ENCODE measurements at regions not wholly inside any gene's neighbourhood (a gene's known extent, or its start where the extent isn't known, plus 50 kb on each side); places are given as distances from the start of the nearest gene placed in this dataset.
"Not testable (repeated sequence)": the region's sequence is repeated elsewhere in the genome, so short reads cannot be mapped to it uniquely, and the experiment has no call there.

GRCh38 chr5:157949520-157949919 lies 90.6 kb upstream of the CLINT1 start:
- H3K27ac ChIP-seq (ENCODE audit: low read depth, low read length, poor library complexity, severe bottlenecking), result no peak overlapping the region
- intact Hi-C loops (cut with micrococcal nuclease; ENCODE audit: unreplicated experiment), result loop anchor here (1.0 kb wide), 1 partner anchor 187 kb away; no protein-coding TSS in a partner anchor
- no peaks in the 10 kb centered on the region for H3K9me2 ChIP-seq (ENCODE audit: insufficient read depth, low read length)
- ChIA-PET POLR2A (interaction anchor here (0.5 to 2.8 kb wide), 11 partner anchors 12 to 199 kb away, joined by 3 to 15 read pairs (median 4); no protein-coding TSS in a partner anchor), CTCF (ENCODE audit: unreplicated experiment) (interaction anchor here (0.9 to 1.5 kb wide), 14 partner anchors 9 to 206 kb away, joined by 3 to 5 read pairs (median 4); no protein-coding TSS in a partner anchor)
- peak overlapping the region; percentile 97; the same call in 1 of the 2 replicates for H2AFZ ChIP-seq (ENCODE audit: low read length)
- TF ChIP-seq CTCF (conservative IDR thresholded peaks at IDR 0.05; ENCODE audit: low read length) (no peak), EZH2phosphoT487 (IDR thresholded peaks at IDR 0.05; ENCODE audit: borderline replicate concordance, low read depth, low read length) (no peak)
- H3K79me2 ChIP-seq (ENCODE audit: insufficient read depth, low read depth, low read length), result no peaks in the 10 kb centered on the region
- H3K9me3 ChIP-seq (ENCODE audit: low read length), result no peaks in the 10 kb centered on the region
- peak overlapping the region; percentile 47 for H3K4me2 ChIP-seq (ENCODE audit: low read length)
- no TSS peak for BruUV-seq (replicated peaks)
- H3K4me1 ChIP-seq (ENCODE audit: insufficient read depth, low read length, poor library complexity, severe bottlenecking), result peaks cover 19% of the 10 kb centered on the region
- no peak for DNase-seq (ENCODE audit: low spot score)
- H3K4me3 ChIP-seq (ENCODE audit: low read depth, low read length, poor library complexity, severe bottlenecking), result no peak overlapping the region
- H3K36me3 ChIP-seq (ENCODE audit: insufficient read depth, low read length), result no peaks in the 10 kb centered on the region
- no peaks in the 10 kb centered on the region for H4K20me1 ChIP-seq (ENCODE audit: insufficient read depth, low read length)

- H3K27ac ChIP-seq (ENCODE audit: low read depth, low read length, poor library complexity, severe bottlenecking), result no peak overlapping the region
- H3K4me1 ChIP-seq (ENCODE audit: insufficient read depth, low read length, poor library complexity, severe bottlenecking), result peaks cover 19% of the 10 kb centered on the region
- intact Hi-C loops (cut with micrococcal nuclease; ENCODE audit: unreplicated experiment), result loop anchor here (1.0 kb wide), 3 partner anchors 88 to 187 kb away; no protein-coding TSS in a partner anchor
- H3K79me2 ChIP-seq (ENCODE audit: insufficient read depth, low read depth, low read length), result no peaks in the 10 kb centered on the region
- H2AFZ ChIP-seq (ENCODE audit: low read length), result peak overlapping the region; percentile 97
- H3K36me3 ChIP-seq (ENCODE audit: insufficient read depth, low read length), result no peaks in the 10 kb centered on the region
- CTCF ChIA-PET (ENCODE audit: unreplicated experiment), result interaction anchor here (0.6 to 1.5 kb wide), 17 partner anchors 9 to 340 kb away, joined by 3 to 5 read pairs (median 3); no protein-coding TSS in a partner anchor
- POLR2A ChIA-PET, result interaction anchor here (0.6 to 2.8 kb wide), 16 partner anchors 11 to 198 kb away, joined by 3 to 15 read pairs (median 4); no protein-coding TSS in a partner anchor
- peak overlapping the region; percentile 17 for H3K4me3 ChIP-seq (ENCODE audit: low read depth, low read length, poor library complexity, severe bottlenecking)
- peak; percentile 93 for DNase-seq (ENCODE audit: low spot score)
- TF ChIP-seq CTCF (conservative IDR thresholded peaks at IDR 0.05; ENCODE audit: low read length), result peak; percentile 97
- TF ChIP-seq EZH2phosphoT487 (IDR thresholded peaks at IDR 0.05; ENCODE audit: borderline replicate concordance, low read depth, low read length), result no peak
- H3K9me2 ChIP-seq (ENCODE audit: insufficient read depth, low read length), result no peaks in the 10 kb centered on the region
- H3K9me3 ChIP-seq (ENCODE audit: low read length), result no peaks in the 10 kb centered on the region
- BruUV-seq (replicated peaks), result no TSS peak
- H4K20me1 ChIP-seq (ENCODE audit: insufficient read depth, low read length), result no peaks in the 10 kb centered on the region
- peak overlapping the region; percentile 47 for H3K4me2 ChIP-seq (ENCODE audit: low read length)
Measured at GRCh38 chr5:157948738-157949410, 89.9 kb upstream of the CLINT1 start.

- POLR2A ChIA-PET, result interaction anchor here (1.0 kb wide), 1 partner anchor 10 kb away, joined by 3 read pairs; no protein-coding TSS in a partner anchor
- H3K27ac ChIP-seq (ENCODE audit: low read depth, low read length, poor library complexity, severe bottlenecking), result no peak overlapping the region
- no peak overlapping the region for H2AFZ ChIP-seq (ENCODE audit: low read length)
- no peak for DNase-seq (ENCODE audit: low spot score)
- no peak for TF ChIP-seq EZH2phosphoT487 (IDR thresholded peaks at IDR 0.05; ENCODE audit: borderline replicate concordance, low read depth, low read length)
- no peak for TF ChIP-seq CTCF (conservative IDR thresholded peaks at IDR 0.05; ENCODE audit: low read length)
- CTCF ChIA-PET (ENCODE audit: unreplicated experiment), result interaction anchor here (1.0 kb wide), 1 partner anchor 129 kb away, joined by 3 read pairs; no protein-coding TSS in a partner anchor
- H3K36me3 ChIP-seq (ENCODE audit: insufficient read depth, low read length), result no peaks in the 10 kb centered on the region
- no peaks in the 10 kb centered on the region for H3K79me2 ChIP-seq (ENCODE audit: insufficient read depth, low read depth, low read length)
- H4K20me1 ChIP-seq (ENCODE audit: insufficient read depth, low read length), result no peaks in the 10 kb centered on the region
- H3K4me2 ChIP-seq (ENCODE audit: low read length), result no peak overlapping the region
- H3K9me3 ChIP-seq (ENCODE audit: low read length), result no peaks in the 10 kb centered on the region
- no peak overlapping the region for H3K4me3 ChIP-seq (ENCODE audit: low read depth, low read length, poor library complexity, severe bottlenecking)
- intact Hi-C loops (cut with micrococcal nuclease; ENCODE audit: unreplicated experiment), result no loop called here
- no TSS peak for BruUV-seq (replicated peaks)
- H3K9me2 ChIP-seq (ENCODE audit: insufficient read depth, low read length), result no peaks in the 10 kb centered on the region
- H3K4me1 ChIP-seq (ENCODE audit: insufficient read depth, low read length, poor library complexity, severe bottlenecking), result peaks cover 19% of the 10 kb centered on the region
Measured at GRCh38 chr5:157947156-157947555, 88.2 kb upstream of the CLINT1 start.

- CTCF ChIA-PET (ENCODE audit: unreplicated experiment); POLR2A ChIA-PET; H3K36me3 ChIP-seq (ENCODE audit: insufficient read depth, low read length); H3K4me2 ChIP-seq (ENCODE audit: low read length); H3K4me3 ChIP-seq (ENCODE audit: low read depth, low read length, poor library complexity, severe bottlenecking); H4K20me1 ChIP-seq (ENCODE audit: insufficient read depth, low read length); H3K27ac ChIP-seq (ENCODE audit: low read depth, low read length, poor library complexity, severe bottlenecking); H2AFZ ChIP-seq (ENCODE audit: low read length); intact Hi-C loops (cut with micrococcal nuclease; ENCODE audit: unreplicated experiment); H3K9me2 ChIP-seq (ENCODE audit: insufficient read depth, low read length); H3K79me2 ChIP-seq (ENCODE audit: insufficient read depth, low read depth, low read length); DNase-seq (ENCODE audit: low spot score); BruUV-seq (replicated peaks); H3K9me3 ChIP-seq (ENCODE audit: low read length): not testable (repeated sequence)
- H3K4me1 ChIP-seq (ENCODE audit: insufficient read depth, low read length, poor library complexity, severe bottlenecking), result peaks cover 14% of the 10 kb centered on the region
Measured at GRCh38 chr5:157945822-157946221, 86.9 kb upstream of the CLINT1 start.
